ENCODE measurements at regions not wholly inside any gene's neighbourhood (a gene's known extent, or its start where the extent isn't known, plus 50 kb on each side); places are given as distances from the start of the nearest gene placed in this dataset.

DNA sequence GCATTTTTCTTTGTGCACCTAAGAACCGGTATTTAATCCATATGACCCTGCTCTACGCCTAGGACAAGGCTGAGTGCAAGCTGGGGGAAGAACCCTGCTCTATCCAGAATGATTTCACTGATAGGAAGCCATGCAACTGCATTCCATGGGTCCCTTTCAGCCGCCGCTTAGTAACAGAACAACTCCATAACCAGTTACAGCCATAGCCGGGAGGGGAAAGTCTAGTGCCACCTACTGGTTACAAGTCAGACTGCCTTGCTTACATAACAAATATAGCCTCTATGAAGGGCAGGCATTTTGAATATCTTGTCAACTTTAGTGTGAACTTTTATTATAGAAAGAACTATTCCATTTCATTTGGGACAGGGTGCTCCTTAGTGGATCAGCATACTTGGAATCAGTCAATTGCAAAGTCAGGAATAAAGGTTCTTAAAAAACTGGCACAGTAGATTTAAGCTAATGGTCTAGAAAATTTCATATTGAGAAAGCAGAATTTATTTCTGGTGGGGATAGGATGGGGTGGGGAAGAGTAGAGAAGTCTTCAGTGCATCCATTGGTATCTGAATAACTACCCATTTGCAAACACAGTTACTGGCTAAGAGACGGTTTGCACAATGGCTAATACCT lies 521.7 kb downstream of the ADRA2A start:
- peaks cover 3% of the 10 kb centered on the region for H3K27me3 Mint-ChIP-seq (ENCODE audit: low read depth)
- TF ChIP-seq, protein P1, sequence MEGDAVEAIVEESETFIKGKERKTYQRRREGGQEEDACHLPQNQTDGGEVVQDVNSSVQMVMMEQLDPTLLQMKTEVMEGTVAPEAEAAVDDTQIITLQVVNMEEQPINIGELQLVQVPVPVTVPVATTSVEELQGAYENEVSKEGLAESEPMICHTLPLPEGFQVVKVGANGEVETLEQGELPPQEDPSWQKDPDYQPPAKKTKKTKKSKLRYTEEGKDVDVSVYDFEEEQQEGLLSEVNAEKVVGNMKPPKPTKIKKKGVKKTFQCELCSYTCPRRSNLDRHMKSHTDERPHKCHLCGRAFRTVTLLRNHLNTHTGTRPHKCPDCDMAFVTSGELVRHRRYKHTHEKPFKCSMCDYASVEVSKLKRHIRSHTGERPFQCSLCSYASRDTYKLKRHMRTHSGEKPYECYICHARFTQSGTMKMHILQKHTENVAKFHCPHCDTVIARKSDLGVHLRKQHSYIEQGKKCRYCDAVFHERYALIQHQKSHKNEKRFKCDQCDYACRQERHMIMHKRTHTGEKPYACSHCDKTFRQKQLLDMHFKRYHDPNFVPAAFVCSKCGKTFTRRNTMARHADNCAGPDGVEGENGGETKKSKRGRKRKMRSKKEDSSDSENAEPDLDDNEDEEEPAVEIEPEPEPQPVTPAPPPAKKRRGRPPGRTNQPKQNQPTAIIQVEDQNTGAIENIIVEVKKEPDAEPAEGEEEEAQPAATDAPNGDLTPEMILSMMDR (conservative IDR thresholded peaks at IDR 0.05) = peak; percentile 90
- DNase-seq (ENCODE audit: low read depth, low spot score) = peak; percentile 57
- H3K4me3 Mint-ChIP-seq = no peak overlapping the region
- H3K36me3 Mint-ChIP-seq (ENCODE audit: low read depth) = no peaks in the 10 kb centered on the region
- peaks cover 2% of the 10 kb centered on the region for H3K9me3 Mint-ChIP-seq
- H3K27ac Mint-ChIP-seq (ENCODE audit: unreplicated experiment) = no peak overlapping the region
- H3K4me1 Mint-ChIP-seq = peaks cover 23% of the 10 kb centered on the region

DNA sequence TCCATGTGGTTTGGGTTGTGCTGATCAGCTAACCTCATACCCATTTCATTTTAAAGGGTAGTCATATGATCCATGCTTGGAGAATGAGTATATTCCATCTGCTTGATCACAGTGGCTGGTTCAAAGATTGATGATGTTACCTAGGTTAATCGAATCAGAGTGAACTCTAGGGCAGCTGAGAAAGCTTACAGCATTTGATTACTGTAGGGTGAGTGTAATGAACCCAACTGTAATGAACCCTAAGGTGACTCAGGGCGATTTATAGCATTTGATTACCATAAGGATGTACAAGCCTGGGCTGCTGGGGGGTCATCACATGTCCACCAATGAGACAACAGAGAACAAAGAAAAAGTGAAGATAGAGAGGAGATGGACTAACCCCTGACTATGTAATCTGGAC lies 523.1 kb downstream of the ADRA2A start:
- peaks cover 2% of the 10 kb centered on the region for H3K9me3 Mint-ChIP-seq
- H3K27me3 Mint-ChIP-seq (ENCODE audit: low read depth) = no peaks in the 10 kb centered on the region
- H3K36me3 Mint-ChIP-seq (ENCODE audit: low read depth) = no peaks in the 10 kb centered on the region
- TF ChIP-seq, protein P1 (conservative IDR thresholded peaks at IDR 0.05) = no peak
- no peak overlapping the region for H3K27ac Mint-ChIP-seq (ENCODE audit: unreplicated experiment)
- H3K4me1 Mint-ChIP-seq = peaks cover 26% of the 10 kb centered on the region
- no peak overlapping the region for H3K4me3 Mint-ChIP-seq
- no peak for DNase-seq (ENCODE audit: low read depth, low spot score)

DNA sequence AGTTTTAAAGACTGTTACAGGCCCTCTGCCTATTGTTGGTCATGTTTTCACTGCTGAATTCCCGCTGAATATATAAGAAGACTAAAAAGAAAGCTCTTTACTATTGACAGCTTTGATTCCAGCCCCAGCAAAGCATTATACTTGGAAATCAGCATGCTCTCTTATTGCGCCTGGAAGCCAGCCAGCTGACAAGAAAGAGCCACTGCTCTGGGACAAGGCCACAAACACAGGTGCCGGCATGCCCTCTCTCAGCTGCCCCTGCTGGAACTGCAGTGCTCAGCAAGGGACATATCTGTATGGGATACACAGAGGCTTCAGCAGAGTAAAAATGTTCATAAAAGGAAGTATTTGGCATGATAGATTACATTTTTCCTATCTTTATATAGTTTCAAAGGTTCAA lies 523.9 kb downstream of the ADRA2A start:
- no peak overlapping the region for H3K4me3 Mint-ChIP-seq
- no peaks in the 10 kb centered on the region for H3K27me3 Mint-ChIP-seq (ENCODE audit: low read depth)
- H3K27ac Mint-ChIP-seq (ENCODE audit: unreplicated experiment) = peak overlapping the region; percentile 64
- no peaks in the 10 kb centered on the region for H3K36me3 Mint-ChIP-seq (ENCODE audit: low read depth)
- H3K4me1 Mint-ChIP-seq = peaks cover 26% of the 10 kb centered on the region
- TF ChIP-seq, protein P1 (conservative IDR thresholded peaks at IDR 0.05) = peak; percentile 33
- DNase-seq (ENCODE audit: low read depth, low spot score) = peak; percentile 18
- H3K9me3 Mint-ChIP-seq = peaks cover 2% of the 10 kb centered on the region

DNA sequence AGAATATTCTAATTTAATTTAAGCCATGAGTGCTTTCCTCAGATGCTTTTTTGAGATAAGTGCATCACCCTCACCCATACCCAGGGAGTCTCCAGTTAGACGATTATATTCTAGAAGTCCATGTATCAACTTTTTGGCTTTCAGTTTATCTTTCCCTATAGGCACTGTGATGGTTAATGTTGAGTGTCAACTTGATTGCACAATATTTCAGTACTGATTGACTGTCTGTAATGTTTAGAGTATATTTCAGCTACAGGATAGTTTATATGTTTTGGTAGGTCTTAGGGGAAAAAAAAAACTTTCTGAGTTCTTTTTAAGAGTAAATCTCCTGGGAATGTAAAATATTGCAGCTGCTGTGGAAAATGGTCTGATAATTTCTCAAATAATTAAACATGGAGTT lies 535.4 kb downstream of the ADRA2A start:
- Mint-ChIP-seq H3K4me1 (no peaks in the 10 kb centered on the region), H3K36me3 (ENCODE audit: low read depth) (no peaks in the 10 kb centered on the region), H3K27ac (ENCODE audit: unreplicated experiment) (no peak overlapping the region), H3K27me3 (ENCODE audit: low read depth) (peaks cover 3% of the 10 kb centered on the region), H3K4me3 (no peak overlapping the region), H3K9me3 (no peaks in the 10 kb centered on the region)
- DNase-seq (ENCODE audit: low read depth, low spot score) = no peak
- TF ChIP-seq, protein P1 (conservative IDR thresholded peaks at IDR 0.05) = no peak

DNA sequence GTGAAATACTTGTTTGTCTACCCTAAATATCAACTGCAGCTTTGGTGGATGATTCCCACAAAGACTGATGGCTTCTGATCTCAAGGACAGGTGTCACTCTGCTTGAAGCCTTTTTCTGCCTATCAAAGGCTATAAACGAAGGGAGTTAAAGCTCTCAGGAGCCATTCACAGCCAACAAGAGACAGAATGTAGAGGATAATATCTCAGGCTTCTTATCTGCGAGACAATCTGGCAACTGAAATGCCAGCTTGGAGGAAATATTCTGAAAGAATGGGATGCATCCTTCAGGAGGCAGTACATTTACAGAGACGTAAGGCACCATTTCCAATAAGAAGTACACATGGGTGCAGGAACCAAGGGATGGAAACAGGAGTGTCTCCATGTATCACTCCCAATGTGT lies 549.4 kb downstream of the GPAM start:
- Mint-ChIP-seq H3K4me1 (no peaks in the 10 kb centered on the region), H3K36me3 (ENCODE audit: low read depth) (no peaks in the 10 kb centered on the region), H3K4me3 (no peak overlapping the region), H3K27ac (ENCODE audit: unreplicated experiment) (no peak overlapping the region), H3K9me3 (peaks cover 3% of the 10 kb centered on the region), H3K27me3 (ENCODE audit: low read depth) (peaks cover 13% of the 10 kb centered on the region)
- TF ChIP-seq, protein P1 (conservative IDR thresholded peaks at IDR 0.05) = no peak
- DNase-seq (ENCODE audit: low read depth, low spot score) = no peak

Measured in neural crest cell (in vitro differentiated cells).